ENCODE measurements at regions not wholly inside any gene's neighbourhood (a gene's known extent, or its start where the extent isn't known, plus 50 kb on each side); places are given as distances from the start of the nearest gene placed in this dataset.
"Not testable (repeated sequence)": the region's sequence is repeated elsewhere in the genome, so short reads cannot be mapped to it uniquely, and the experiment has no call there.

DNA sequence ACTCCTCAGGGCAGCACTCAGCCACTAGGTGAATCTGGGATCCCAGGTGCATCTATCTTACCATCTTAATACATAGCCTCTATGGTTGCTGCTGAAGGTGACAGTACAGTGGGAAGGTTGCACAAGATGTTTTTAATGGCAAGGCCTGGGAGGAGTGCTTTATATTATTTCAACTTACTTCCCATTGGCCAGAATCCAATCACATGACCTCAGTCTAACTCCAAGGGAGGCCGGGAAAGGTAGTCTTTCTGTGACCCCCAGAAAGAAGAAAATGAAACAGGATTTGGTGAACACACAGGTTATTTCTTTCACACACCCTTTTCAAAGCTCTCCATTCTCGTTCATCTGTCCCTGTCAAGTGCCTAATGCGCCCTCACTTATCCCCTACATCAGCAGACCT is 189.1 kb upstream of the ATP6AP2 start:
- H3K27me3 Mint-ChIP-seq = no peaks in the 10 kb centered on the region
- no peak overlapping the region for H3K27ac Mint-ChIP-seq
- H3K4me3 Mint-ChIP-seq = no peak overlapping the region
- no peaks in the 10 kb centered on the region for H3K36me3 Mint-ChIP-seq (ENCODE audit: low read depth)
- no peaks in the 10 kb centered on the region for H3K4me1 Mint-ChIP-seq (ENCODE audit: low read depth)
- H3K9me3 Mint-ChIP-seq = no peaks in the 10 kb centered on the region

DNA sequence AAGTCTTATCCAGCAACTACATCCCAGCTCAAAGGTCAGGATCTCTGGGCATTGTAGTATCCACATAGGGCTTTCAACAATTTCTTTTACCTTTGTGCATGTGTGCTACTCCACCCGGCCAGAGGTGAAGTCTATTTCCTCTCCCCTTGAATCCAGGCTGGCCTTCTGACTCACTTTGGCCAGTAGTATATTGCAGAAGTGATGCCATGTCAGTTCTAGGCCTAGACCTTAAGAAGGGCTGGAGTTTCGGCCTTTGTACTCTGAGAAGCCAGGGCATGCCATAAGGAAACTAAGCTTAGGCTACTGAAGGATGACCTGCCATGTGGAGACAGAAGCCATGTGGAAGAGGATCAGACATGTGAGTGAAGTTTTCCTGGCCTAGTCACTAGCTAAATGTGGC is 191.2 kb upstream of the ATP6AP2 start:
- H3K4me3 Mint-ChIP-seq = no peak overlapping the region
- no peaks in the 10 kb centered on the region for H3K27me3 Mint-ChIP-seq
- no peaks in the 10 kb centered on the region for H3K4me1 Mint-ChIP-seq (ENCODE audit: low read depth)
- no peak overlapping the region for H3K27ac Mint-ChIP-seq
- H3K36me3 Mint-ChIP-seq (ENCODE audit: low read depth) = no peaks in the 10 kb centered on the region
- H3K9me3 Mint-ChIP-seq = no peaks in the 10 kb centered on the region

DNA sequence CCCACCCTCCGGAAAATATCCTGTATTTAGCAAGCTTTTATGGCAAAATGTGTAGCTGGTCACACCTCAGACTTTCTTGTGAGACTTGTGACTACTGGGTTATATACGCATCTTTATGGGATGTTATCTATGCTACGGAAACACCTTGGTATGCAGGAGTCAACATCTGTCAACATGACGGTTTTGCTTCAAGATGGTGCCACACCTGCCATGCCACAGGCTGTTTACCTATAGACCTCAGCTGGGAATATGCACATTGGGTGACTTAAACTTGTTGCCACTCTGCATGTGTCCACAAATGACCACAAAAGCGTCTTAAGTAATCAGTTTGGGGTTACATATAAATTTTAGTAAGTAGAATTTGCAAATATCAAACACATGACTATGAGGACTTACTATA is 192.3 kb upstream of the ATP6AP2 start:
- no peak overlapping the region for H3K4me3 Mint-ChIP-seq
- H3K27ac Mint-ChIP-seq = no peak overlapping the region
- H3K9me3 Mint-ChIP-seq = no peaks in the 10 kb centered on the region
- no peaks in the 10 kb centered on the region for H3K27me3 Mint-ChIP-seq
- H3K4me1 Mint-ChIP-seq (ENCODE audit: low read depth) = no peaks in the 10 kb centered on the region
- H3K36me3 Mint-ChIP-seq (ENCODE audit: low read depth) = no peaks in the 10 kb centered on the region

DNA sequence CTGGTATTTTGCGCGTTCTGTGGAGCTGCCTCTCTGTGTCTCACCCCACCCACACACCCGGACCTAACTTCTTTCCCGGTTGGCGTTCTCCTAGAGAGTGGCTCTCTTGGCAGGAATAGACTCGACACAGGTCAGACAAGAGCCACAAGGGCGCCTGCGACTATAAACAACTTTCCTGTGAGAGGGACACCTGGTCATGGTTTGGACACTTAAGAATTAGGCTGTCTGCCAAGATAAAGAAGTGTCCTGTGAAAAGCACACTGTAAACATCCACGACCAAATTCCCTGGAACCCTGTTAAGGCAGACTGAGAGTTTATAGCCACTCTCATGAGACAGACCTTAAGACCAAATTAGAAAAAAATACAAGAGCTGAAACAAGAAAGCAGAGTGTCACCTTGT is 192.9 kb upstream of the ATP6AP2 start:
- H3K4me3 Mint-ChIP-seq; H3K9me3 Mint-ChIP-seq; H3K36me3 Mint-ChIP-seq (ENCODE audit: low read depth); H3K27me3 Mint-ChIP-seq; H3K4me1 Mint-ChIP-seq (ENCODE audit: low read depth); H3K27ac Mint-ChIP-seq: not testable (repeated sequence)

DNA sequence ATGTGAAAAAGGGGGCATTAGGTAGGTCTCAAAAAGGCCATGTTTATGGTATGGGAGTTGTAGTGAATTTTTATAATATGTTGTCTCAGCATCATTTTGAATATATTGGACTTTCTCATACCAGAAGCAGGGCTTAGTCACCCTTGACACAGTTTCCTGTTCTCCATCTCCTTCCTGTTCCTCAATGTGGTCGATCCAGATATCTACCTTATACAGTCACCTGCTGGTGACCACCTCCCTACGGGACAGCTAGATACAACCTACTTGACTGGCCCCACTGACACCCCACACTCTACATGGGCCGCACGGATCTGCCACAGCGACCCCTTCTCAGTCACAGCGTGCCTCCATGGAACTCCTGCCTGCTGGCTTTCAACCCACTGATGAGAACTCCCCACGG is 193.5 kb upstream of the ATP6AP2 start:
- H3K9me3 Mint-ChIP-seq; H3K27me3 Mint-ChIP-seq; H3K4me1 Mint-ChIP-seq (ENCODE audit: low read depth); H3K27ac Mint-ChIP-seq; H3K36me3 Mint-ChIP-seq (ENCODE audit: low read depth); H3K4me3 Mint-ChIP-seq: not testable (repeated sequence)

DNA sequence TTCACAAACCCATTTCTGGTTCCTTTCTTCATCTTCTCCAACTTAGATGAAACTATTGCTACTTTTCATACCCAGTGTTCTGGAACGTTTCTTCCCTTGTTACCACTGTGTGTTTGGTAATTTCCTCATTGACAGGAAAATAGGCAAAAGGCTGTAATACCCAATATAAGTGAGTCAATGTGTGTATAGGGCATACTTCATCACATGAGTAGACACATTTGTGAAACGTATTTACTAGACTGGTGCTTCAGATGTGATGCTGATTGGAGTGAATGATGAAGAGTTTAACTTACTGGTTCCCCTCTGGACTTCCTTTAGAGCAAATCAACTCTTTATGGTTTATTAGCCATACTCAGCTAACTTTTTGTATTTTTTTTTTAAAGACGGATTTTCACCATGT is 195.1 kb upstream of the ATP6AP2 start:
- Mint-ChIP-seq H3K36me3 (ENCODE audit: low read depth) (no peaks in the 10 kb centered on the region), H3K9me3 (no peaks in the 10 kb centered on the region), H3K4me3 (no peak overlapping the region), H3K4me1 (ENCODE audit: low read depth) (no peaks in the 10 kb centered on the region), H3K27ac (no peak overlapping the region), H3K27me3 (no peaks in the 10 kb centered on the region)

DNA sequence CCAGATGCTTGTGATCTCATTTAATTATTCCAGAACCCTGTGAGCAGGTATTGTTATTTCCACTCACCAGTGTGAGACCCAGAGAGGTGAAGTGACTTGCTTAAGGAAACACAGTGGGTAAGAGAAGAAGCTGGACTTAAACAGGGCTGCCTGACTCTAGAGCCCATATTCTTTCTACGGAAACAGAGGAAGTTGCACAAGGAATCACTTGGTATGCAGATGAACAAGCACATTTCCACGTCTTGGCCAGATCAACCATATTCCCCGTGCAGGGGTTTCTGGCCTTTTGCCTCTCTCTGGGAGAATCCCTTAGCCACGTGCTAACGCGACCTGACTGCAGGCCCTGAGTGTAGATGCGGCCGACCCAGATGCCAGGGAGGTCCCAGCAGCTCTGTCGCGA is 195.5 kb upstream of the ATP6AP2 start:
- no peaks in the 10 kb centered on the region for H3K4me1 Mint-ChIP-seq (ENCODE audit: low read depth)
- no peaks in the 10 kb centered on the region for H3K36me3 Mint-ChIP-seq (ENCODE audit: low read depth)
- H3K27ac Mint-ChIP-seq = no peak overlapping the region
- no peaks in the 10 kb centered on the region for H3K9me3 Mint-ChIP-seq
- H3K27me3 Mint-ChIP-seq = no peaks in the 10 kb centered on the region
- H3K4me3 Mint-ChIP-seq = no peak overlapping the region

DNA sequence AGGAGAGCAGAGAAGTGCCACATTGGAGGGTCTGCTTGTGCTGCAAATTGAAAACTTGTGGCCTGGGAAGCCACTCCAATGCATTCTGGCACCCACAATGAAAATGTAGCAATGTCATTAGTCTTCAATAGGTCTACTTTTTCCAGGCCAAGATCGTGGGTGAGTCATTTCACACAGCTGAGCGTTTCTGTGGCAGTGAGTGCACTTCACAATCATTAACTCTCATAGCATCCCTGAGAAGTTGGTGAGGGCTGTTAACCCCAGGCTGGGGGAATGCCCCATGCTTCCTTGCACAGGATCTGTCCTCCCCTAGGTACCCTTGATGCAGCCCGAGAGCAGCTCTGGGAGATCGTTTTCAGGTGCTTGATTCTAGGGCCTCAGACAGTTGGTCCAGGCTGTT is 196.8 kb upstream of the ATP6AP2 start:
- H3K36me3 Mint-ChIP-seq (ENCODE audit: low read depth) = no peaks in the 10 kb centered on the region
- no peaks in the 10 kb centered on the region for H3K27me3 Mint-ChIP-seq
- H3K4me3 Mint-ChIP-seq = no peak overlapping the region
- H3K4me1 Mint-ChIP-seq (ENCODE audit: low read depth) = no peaks in the 10 kb centered on the region
- no peaks in the 10 kb centered on the region for H3K9me3 Mint-ChIP-seq
- no peak overlapping the region for H3K27ac Mint-ChIP-seq

DNA sequence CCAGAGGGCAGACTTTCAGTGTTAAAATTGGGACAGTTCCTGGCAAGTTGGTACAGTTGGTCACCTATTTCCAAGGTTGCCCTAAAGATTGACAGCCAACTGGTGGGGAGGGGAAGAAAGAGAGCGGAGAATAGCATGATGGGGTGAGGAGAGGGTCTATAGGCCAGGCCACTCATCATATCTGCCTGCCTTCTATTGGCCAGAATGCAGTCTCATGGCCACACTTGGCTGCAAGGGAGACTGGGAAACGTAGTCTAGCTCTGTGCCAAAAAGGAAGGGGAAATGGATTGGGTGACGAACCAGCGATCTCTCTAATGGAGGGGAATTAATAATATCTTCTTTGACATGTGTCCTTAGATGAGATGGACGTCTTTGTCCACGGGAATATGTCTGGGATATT is 197.4 kb upstream of the ATP6AP2 start:
- Mint-ChIP-seq H3K4me1 (ENCODE audit: low read depth) (no peaks in the 10 kb centered on the region), H3K27ac (no peak overlapping the region), H3K36me3 (ENCODE audit: low read depth) (no peaks in the 10 kb centered on the region), H3K4me3 (no peak overlapping the region), H3K27me3 (no peaks in the 10 kb centered on the region), H3K9me3 (no peaks in the 10 kb centered on the region)

DNA sequence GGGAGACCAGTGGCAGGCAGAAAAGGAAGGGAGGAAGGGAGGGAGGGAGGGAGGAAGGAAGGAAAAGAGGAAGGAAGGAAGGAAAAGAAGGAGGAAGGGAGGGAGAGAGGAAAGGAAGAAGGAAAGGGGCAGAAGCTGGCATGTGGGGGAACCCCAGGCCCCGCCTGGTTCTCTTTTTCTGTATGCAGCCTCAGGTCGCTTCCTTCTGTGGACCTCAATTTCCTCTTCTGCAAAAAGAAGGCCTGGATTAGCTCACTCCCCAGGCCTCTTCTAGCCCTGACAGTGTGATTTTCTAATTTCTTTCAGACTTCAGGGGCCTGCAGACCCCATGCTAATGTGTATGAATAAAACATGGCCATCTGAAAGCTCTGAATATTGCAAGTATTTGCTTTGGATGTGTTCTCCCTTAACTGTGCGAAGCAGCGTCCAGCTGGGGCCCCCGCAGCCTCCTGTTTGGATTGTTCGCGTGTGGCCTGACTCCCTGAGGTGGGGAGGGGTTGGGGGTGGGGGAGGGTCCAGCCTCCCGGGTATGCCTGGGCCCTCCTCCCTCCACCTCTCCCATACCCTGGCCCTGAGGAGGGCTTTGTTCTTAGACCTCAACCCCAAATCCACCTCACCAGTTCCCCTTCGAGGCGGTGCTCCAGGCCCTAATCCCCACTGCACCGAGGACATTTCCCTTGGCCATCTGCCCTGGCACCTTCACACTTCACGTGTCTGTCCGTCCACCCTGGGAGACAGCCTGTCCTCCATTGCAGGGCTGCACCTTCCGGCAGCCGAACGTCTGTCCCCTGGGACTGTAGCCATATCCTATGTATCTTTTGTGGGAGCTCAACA is 199.9 kb upstream of the ATP6AP2 start:
- Mint-ChIP-seq H3K36me3 (ENCODE audit: low read depth) (no peaks in the 10 kb centered on the region), H3K4me1 (ENCODE audit: low read depth) (no peaks in the 10 kb centered on the region), H3K9me3 (no peaks in the 10 kb centered on the region), H3K4me3 (no peak overlapping the region), H3K27ac (no peak overlapping the region), H3K27me3 (no peaks in the 10 kb centered on the region)

DNA sequence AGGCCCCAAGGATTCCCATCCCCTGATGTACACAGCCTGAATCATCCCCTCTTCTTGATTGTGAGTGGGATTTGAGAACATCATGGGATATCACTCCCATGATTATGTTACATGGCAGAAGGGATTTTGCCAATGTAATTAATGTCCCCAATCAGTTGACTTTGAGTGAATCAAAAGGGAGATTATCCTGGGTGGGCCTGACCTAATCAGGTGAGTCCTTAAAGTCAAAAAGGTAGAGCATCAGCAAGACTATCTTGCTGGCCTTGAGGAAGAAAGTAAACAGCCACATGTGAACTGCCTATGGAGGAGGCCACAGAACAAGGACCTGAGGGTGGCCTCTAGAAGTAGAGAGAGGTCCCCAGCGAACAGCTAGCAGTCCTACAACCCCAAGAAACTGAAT is 203.1 kb upstream of the ATP6AP2 start:
- Mint-ChIP-seq H3K4me1 (ENCODE audit: low read depth) (no peaks in the 10 kb centered on the region), H3K27ac (no peak overlapping the region), H3K4me3 (no peak overlapping the region), H3K9me3 (no peaks in the 10 kb centered on the region), H3K27me3 (no peaks in the 10 kb centered on the region), H3K36me3 (ENCODE audit: low read depth) (no peaks in the 10 kb centered on the region)

DNA sequence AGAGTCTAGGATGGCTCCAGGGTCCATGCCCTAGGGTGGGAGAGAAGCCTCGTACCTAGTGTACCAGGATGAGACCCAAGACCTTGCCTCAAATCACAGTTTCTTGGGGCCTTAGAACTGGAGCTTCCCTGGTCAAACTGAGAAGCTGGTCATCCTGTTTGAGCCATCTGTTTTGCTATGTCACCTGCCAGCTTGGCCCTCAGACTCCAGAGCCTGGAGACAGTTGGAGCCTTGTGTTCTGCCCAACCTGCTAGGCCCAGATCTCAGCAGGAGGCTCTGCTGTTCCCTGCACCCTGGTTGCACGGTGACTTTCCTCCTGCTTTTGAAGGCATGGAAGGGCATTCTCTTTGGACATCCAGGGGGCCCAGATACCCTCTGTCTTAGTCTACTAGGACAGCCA is 206.3 kb upstream of the ATP6AP2 start:
- Mint-ChIP-seq H3K9me3 (no peaks in the 10 kb centered on the region), H3K36me3 (ENCODE audit: low read depth) (no peaks in the 10 kb centered on the region), H3K4me3 (no peak overlapping the region), H3K27me3 (no peaks in the 10 kb centered on the region), H3K27ac (no peak overlapping the region), H3K4me1 (ENCODE audit: low read depth) (no peaks in the 10 kb centered on the region)

DNA sequence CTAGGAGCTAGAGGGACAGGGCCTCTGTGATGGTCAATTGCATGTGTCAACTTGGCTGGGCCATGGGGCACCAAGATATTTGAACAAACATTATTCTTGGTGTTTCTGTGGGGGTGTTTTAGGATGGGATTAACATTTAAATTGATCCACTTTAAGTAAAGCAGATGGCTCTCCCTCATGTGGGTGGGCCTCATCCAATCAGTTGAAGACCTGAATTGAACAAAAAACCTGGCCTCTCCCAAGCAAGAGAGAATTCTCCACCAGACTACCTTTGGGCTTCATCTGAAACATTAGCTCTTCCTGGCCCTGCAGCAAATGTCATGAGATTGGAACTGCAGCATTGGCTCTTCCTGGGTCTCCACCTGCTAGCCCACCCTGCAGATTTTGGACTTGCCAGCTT is 207.1 kb upstream of the ATP6AP2 start:
- Mint-ChIP-seq H3K4me1 (ENCODE audit: low read depth) (no peaks in the 10 kb centered on the region), H3K9me3 (no peaks in the 10 kb centered on the region), H3K4me3 (no peak overlapping the region), H3K36me3 (ENCODE audit: low read depth) (no peaks in the 10 kb centered on the region), H3K27me3 (no peaks in the 10 kb centered on the region), H3K27ac (no peak overlapping the region)

DNA sequence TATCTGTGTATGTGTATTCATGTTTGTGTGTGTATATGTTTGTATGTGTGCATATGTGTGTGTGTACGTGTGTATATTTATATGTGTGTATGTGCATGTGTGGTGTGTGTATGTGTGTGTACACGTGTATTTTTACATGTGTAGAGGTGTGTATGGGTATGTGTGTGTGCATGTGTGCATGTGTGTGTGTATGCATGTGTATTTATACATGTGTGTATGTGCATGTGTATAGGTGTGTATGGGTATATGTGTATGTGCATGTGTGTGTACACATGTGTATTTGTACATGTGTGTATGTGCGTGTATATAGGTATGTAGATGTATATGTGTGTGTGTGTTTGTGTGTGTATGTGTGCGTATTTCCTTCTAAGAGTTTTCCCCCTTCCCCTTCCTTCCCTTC is 207.7 kb upstream of the ATP6AP2 start:
- H3K27ac Mint-ChIP-seq = no peak overlapping the region
- H3K4me1 Mint-ChIP-seq (ENCODE audit: low read depth) = no peaks in the 10 kb centered on the region
- H3K27me3 Mint-ChIP-seq = no peaks in the 10 kb centered on the region
- no peaks in the 10 kb centered on the region for H3K36me3 Mint-ChIP-seq (ENCODE audit: low read depth)
- H3K9me3 Mint-ChIP-seq = no peaks in the 10 kb centered on the region
- H3K4me3 Mint-ChIP-seq = no peak overlapping the region

DNA sequence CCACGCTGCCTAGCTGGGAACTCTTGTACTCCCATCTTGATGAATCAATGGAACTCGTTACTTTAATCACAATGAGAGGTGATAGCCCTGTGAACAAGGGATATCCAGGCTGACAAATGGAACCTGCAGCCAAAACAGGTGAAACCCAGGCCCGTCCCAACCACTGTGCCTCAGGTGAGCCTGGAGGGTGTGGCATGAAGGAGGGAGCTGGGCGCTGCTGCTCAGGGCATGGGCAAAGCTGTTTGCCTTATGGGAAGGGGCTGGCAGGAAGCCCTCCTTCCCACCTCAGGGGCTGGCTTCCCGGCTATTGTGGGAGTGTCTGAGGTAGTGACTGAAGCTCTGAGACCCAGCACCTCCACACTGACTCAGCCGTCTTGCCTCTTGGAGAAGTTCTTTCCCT is 209.4 kb upstream of the ATP6AP2 start:
- no peaks in the 10 kb centered on the region for H3K4me1 Mint-ChIP-seq (ENCODE audit: low read depth)
- no peaks in the 10 kb centered on the region for H3K9me3 Mint-ChIP-seq
- no peak overlapping the region for H3K4me3 Mint-ChIP-seq
- H3K27me3 Mint-ChIP-seq = no peaks in the 10 kb centered on the region
- no peaks in the 10 kb centered on the region for H3K36me3 Mint-ChIP-seq (ENCODE audit: low read depth)
- no peak overlapping the region for H3K27ac Mint-ChIP-seq

DNA sequence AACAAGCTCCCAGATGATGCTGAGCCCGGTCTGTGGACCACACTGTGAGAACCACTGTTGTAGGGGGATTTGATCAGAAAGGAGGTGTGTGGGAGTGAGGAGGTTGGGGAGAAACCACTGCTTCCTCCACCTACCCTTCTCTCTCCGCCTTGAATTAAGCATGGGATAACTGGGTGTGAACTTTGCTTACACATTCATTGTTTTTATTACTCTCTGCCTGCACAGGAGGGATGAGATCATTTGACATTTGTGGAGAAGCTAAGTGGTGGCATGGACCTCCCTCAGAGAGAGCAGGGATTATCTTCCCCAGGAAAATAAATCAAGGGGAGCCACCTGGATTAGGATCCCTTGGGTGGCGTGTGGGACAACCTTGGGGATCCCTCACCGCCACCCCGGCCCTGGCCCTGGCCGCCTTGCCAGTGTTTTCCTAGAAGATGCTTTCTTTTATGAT is 212.1 kb upstream of the ATP6AP2 start:
- no peaks in the 10 kb centered on the region for H3K4me1 Mint-ChIP-seq (ENCODE audit: low read depth)

More for the DNA sequence above, 212.1 kb upstream of the ATP6AP2 start:
- no peaks in the 10 kb centered on the region for H3K27me3 Mint-ChIP-seq
- H3K9me3 Mint-ChIP-seq = no peaks in the 10 kb centered on the region
- no peaks in the 10 kb centered on the region for H3K36me3 Mint-ChIP-seq (ENCODE audit: low read depth)
- H3K27ac Mint-ChIP-seq = no peak overlapping the region
- no peak overlapping the region for H3K4me3 Mint-ChIP-seq

Data from stimulated activated naive CD8-positive, alpha-beta T cell treated with anti-CD3 and anti-CD28 coated beads, Interleukin-15, Interleukin-2, amounts not matched to agents 100 ng/mL and 50 ng/mL, for 24 hours (primary cell).